ENCODE measurements at regions not wholly inside any gene's neighbourhood (a gene's known extent, or its start where the extent isn't known, plus 50 kb on each side); places are given as distances from the start of the nearest gene placed in this dataset.

DNA sequence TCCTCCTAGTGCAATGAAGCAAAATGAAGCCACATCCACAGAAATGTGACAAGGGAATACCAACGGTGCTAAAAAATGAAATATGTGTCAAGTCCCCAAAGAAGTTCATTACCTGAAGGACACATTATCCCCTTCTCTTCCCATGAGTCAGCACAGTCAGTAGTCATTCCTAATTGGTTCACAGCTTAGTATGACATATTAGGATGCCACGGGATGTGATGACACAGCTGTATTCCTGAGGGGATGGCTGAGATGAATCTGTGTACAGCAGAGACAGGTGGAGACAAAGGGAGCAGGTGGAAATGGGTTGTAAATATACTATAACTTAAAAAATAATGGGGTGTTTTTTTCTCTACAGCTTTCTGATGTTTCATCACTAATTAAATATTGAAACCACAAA lies 273.4 kb downstream of the ARRDC4 start:
- no peak for TF ChIP-seq ZFP3 (CRISPR knock-in tag; IDR thresholded peaks at IDR 0.05)
- TF ChIP-seq ZFP30 (CRISPR knock-in tag; IDR thresholded peaks at IDR 0.05): no peak
- TF ChIP-seq ZC3H10 (CRISPR knock-in tag; IDR thresholded peaks at IDR 0.05): no peak
- TF ChIP-seq, protein P1, sequence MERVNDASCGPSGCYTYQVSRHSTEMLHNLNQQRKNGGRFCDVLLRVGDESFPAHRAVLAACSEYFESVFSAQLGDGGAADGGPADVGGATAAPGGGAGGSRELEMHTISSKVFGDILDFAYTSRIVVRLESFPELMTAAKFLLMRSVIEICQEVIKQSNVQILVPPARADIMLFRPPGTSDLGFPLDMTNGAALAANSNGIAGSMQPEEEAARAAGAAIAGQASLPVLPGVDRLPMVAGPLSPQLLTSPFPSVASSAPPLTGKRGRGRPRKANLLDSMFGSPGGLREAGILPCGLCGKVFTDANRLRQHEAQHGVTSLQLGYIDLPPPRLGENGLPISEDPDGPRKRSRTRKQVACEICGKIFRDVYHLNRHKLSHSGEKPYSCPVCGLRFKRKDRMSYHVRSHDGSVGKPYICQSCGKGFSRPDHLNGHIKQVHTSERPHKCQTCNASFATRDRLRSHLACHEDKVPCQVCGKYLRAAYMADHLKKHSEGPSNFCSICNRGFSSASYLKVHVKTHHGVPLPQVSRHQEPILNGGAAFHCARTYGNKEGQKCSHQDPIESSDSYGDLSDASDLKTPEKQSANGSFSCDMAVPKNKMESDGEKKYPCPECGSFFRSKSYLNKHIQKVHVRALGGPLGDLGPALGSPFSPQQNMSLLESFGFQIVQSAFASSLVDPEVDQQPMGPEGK (CRISPR knock-in tag; IDR thresholded peaks at IDR 0.05; ENCODE audit: borderline replicate concordance): no peak
- TF ChIP-seq ZNF565 (CRISPR knock-in tag; conservative IDR thresholded peaks at IDR 0.05; ENCODE audit: low read depth): no peak
- no peak for TF ChIP-seq SNAI2 (CRISPR knock-in tag; IDR thresholded peaks at IDR 0.05)
- TF ChIP-seq, protein P2, sequence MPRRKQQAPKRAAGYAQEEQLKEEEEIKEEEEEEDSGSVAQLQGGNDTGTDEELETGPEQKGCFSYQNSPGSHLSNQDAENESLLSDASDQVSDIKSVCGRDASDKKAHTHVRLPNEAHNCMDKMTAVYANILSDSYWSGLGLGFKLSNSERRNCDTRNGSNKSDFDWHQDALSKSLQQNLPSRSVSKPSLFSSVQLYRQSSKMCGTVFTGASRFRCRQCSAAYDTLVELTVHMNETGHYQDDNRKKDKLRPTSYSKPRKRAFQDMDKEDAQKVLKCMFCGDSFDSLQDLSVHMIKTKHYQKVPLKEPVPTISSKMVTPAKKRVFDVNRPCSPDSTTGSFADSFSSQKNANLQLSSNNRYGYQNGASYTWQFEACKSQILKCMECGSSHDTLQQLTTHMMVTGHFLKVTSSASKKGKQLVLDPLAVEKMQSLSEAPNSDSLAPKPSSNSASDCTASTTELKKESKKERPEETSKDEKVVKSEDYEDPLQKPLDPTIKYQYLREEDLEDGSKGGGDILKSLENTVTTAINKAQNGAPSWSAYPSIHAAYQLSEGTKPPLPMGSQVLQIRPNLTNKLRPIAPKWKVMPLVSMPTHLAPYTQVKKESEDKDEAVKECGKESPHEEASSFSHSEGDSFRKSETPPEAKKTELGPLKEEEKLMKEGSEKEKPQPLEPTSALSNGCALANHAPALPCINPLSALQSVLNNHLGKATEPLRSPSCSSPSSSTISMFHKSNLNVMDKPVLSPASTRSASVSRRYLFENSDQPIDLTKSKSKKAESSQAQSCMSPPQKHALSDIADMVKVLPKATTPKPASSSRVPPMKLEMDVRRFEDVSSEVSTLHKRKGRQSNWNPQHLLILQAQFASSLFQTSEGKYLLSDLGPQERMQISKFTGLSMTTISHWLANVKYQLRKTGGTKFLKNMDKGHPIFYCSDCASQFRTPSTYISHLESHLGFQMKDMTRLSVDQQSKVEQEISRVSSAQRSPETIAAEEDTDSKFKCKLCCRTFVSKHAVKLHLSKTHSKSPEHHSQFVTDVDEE (CRISPR knock-in tag; IDR thresholded peaks at IDR 0.05): no peak
- no peak for TF ChIP-seq BACH2 (CRISPR knock-in tag; IDR thresholded peaks at IDR 0.05; ENCODE audit: borderline replicate concordance)
- TF ChIP-seq GLIS3 (CRISPR knock-in tag; IDR thresholded peaks at IDR 0.05): no peak
- TF ChIP-seq, protein P3, sequence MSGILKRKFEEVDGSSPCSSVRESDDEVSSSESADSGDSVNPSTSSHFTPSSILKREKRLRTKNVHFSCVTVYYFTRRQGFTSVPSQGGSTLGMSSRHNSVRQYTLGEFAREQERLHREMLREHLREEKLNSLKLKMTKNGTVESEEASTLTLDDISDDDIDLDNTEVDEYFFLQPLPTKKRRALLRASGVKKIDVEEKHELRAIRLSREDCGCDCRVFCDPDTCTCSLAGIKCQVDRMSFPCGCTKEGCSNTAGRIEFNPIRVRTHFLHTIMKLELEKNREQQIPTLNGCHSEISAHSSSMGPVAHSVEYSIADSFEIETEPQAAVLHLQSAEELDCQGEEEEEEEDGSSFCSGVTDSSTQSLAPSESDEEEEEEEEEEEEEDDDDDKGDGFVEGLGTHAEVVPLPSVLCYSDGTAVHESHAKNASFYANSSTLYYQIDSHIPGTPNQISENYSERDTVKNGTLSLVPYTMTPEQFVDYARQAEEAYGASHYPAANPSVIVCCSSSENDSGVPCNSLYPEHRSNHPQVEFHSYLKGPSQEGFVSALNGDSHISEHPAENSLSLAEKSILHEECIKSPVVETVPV (CRISPR knock-in tag; IDR thresholded peaks at IDR 0.05): no peak
- TF ChIP-seq RARB (CRISPR knock-in tag; IDR thresholded peaks at IDR 0.05): no peak
